Smooth muscle cell (in vitro differentiated cells): ENCODE measurements at regions not wholly inside any gene's neighbourhood (a gene's known extent, or its start where the extent isn't known, plus 50 kb on each side); places are given as distances from the start of the nearest gene placed in this dataset.

ENCODE experiments used
- DNase-seq: peaks from one replicate; lab custom pipeline; 2025; ENCODE audit not compliant: unreplicated experiment; lab: John Stamatoyannopoulos, UW
- H2AFZ ChIP-seq: fragments of 200-600 bp; sonication (generic); 2 replicates; pipeline ENCODE4 v1.6.0; 2016; ENCODE audit warnings: antibody characterized with exemption, low read depth, mild to moderate bottlenecking
- H3F3A ChIP-seq: fragments of 200-600 bp; sonication (generic); 2 replicates; pipeline ENCODE4 v1.6.0; 2017; ENCODE audit warnings: antibody characterized with exemption, low read depth
- H3K27ac ChIP-seq: fragments of 200-600 bp; sonication (generic); 2 replicates; pipeline ENCODE4 v1.5.1; 2016; ENCODE audit warnings: low read depth, mild to moderate bottlenecking
- H3K27me3 ChIP-seq: fragments of 200-600 bp; sonication (generic); 2 replicates; pipeline ENCODE4 v1.6.1; 2016; ENCODE audit warnings: low read depth, mild to moderate bottlenecking
- H3K36me3 ChIP-seq: fragments of 200-600 bp; sonication (generic); 2 replicates; pipeline ENCODE4 v1.5.1; 2016; ENCODE audit warnings: low read depth
- H3K4me1 ChIP-seq: fragments of 200-600 bp; sonication (generic); 2 replicates; pipeline ENCODE4 v1.5.1; 2016; ENCODE audit warnings: low read depth
- H3K4me2 ChIP-seq: fragments of 200-600 bp; sonication (generic); 2 replicates; pipeline ENCODE4 v1.6.0; 2016; ENCODE audit warnings: mild to moderate bottlenecking
- H3K4me3 ChIP-seq: fragments of 200-600 bp; sonication (generic); 2 replicates; pipeline ENCODE4 v1.5.1; 2016; ENCODE audit warnings: mild to moderate bottlenecking
- H3K79me2 ChIP-seq: fragments of 200-600 bp; sonication (generic); 2 replicates; pipeline ENCODE4 v1.6.0; 2016; ENCODE audit warnings: low read depth, mild to moderate bottlenecking
- H3K9ac ChIP-seq: fragments of 200-600 bp; sonication (generic); 2 replicates; pipeline ENCODE4 v1.6.0; 2016; ENCODE audit warnings: low read depth
- H3K9me3 ChIP-seq: fragments of 200-600 bp; sonication (generic); replicated peaks from 2 replicates; pipeline ENCODE4 v1.5.1; 2016; ENCODE audit warnings: low read depth
- H4K20me1 ChIP-seq: fragments of 200-600 bp; sonication (generic); 2 replicates; pipeline ENCODE4 v1.6.0; 2016; ENCODE audit warnings: low read depth
- WGBS: methylation state at CpG from one replicate; pipeline ENCODE4 v1.1.7; 2016; ENCODE audit warnings: low lambda C conversion rate; 5-methylcytosine and 5-hydroxymethylcytosine counted together
- TF ChIP-seq, protein P1 (sequence below): fragments of 200-600 bp; sonication (generic); IDR thresholded peaks from 2 replicates; pipeline ENCODE4 v1.5.1; 2017; ENCODE audit warnings: borderline replicate concordance, mild to moderate bottlenecking, antibody characterized with exemption; ENCODE audit not compliant: insufficient read depth, poor library complexity, severe bottlenecking

DNA sequence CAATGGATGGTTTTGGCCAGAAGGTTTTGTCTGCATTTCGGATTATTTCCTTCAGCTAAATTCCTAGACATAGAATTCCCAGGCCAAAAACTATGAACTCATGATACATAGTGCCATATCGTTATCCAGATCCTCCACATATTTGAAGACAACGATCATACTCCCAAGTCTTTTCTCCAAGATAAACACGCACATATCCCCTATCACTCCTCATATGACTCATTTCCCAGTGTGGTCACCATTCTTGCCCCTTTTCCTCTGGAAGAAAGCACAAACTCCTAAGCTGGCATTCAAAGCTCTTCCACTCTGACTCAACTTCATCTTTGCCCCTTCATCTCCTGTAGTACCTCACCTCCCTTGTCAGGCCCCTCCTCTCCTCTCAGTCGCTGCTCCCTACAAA lies 277.6 kb downstream of the PLPP3 start:
- Histone ChIP-seq H2AFZ (no peak overlapping the region), H3K9ac (no peak overlapping the region), H3F3A (peaks cover 5% of the 10 kb centered on the region), H3K4me3 (no peak overlapping the region), H4K20me1 (no peaks in the 10 kb centered on the region), H3K79me2 (no peaks in the 10 kb centered on the region), H3K27ac (peak overlapping the region; percentile 37), H3K9me3 (no peaks in the 10 kb centered on the region), H3K4me1 (no peaks in the 10 kb centered on the region), H3K4me2 (peak overlapping the region; percentile 30), H3K36me3 (no peaks in the 10 kb centered on the region), H3K27me3 (no peaks in the 10 kb centered on the region)
- TF ChIP-seq, protein P1, sequence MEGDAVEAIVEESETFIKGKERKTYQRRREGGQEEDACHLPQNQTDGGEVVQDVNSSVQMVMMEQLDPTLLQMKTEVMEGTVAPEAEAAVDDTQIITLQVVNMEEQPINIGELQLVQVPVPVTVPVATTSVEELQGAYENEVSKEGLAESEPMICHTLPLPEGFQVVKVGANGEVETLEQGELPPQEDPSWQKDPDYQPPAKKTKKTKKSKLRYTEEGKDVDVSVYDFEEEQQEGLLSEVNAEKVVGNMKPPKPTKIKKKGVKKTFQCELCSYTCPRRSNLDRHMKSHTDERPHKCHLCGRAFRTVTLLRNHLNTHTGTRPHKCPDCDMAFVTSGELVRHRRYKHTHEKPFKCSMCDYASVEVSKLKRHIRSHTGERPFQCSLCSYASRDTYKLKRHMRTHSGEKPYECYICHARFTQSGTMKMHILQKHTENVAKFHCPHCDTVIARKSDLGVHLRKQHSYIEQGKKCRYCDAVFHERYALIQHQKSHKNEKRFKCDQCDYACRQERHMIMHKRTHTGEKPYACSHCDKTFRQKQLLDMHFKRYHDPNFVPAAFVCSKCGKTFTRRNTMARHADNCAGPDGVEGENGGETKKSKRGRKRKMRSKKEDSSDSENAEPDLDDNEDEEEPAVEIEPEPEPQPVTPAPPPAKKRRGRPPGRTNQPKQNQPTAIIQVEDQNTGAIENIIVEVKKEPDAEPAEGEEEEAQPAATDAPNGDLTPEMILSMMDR, result no peak
- WGBS, result 33% methylated on average over 5 of the region's 5 CpGs
- DNase-seq, result no peak

DNA sequence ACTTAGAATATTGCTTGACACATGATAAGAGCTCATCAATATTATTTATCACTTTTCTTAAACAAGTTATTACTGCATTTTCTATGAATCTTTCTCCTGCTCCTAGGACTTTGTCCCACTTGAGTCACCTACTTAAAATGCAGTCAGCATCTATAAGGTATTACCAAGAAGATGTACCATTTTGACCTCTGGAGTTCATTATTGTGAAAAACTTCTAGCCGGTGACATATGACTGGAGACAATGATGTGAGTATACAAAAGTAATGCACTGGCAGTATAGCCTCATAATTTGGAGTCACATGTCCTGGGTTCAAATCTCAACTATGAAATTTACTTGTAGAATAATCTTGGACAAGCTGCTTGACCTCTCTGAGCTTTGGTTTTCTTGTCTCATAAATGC lies 278.5 kb downstream of the PLPP3 start:
- Histone ChIP-seq H3K9me3 (no peaks in the 10 kb centered on the region), H3K27ac (no peak overlapping the region), H3K36me3 (no peaks in the 10 kb centered on the region), H3F3A (peaks cover 5% of the 10 kb centered on the region), H2AFZ (no peak overlapping the region), H3K79me2 (no peaks in the 10 kb centered on the region), H3K9ac (no peak overlapping the region), H3K4me3 (no peak overlapping the region), H3K4me2 (no peak overlapping the region), H3K27me3 (no peaks in the 10 kb centered on the region), H3K4me1 (no peaks in the 10 kb centered on the region), H4K20me1 (no peaks in the 10 kb centered on the region)
- TF ChIP-seq, protein P1, result no peak
- 94% methylated on average over 1 of the region's 1 CpG for WGBS
- DNase-seq, result no peak

- Histone ChIP-seq H3K79me2 (no peaks in the 10 kb centered on the region), H3K4me2 (no peak overlapping the region), H4K20me1 (no peaks in the 10 kb centered on the region), H3K4me3 (no peak overlapping the region), H3K9me3 (no peaks in the 10 kb centered on the region), H3K4me1 (no peaks in the 10 kb centered on the region), H3K9ac (no peak overlapping the region), H3K27ac (no peak overlapping the region), H3F3A (no peaks in the 10 kb centered on the region), H2AFZ (no peak overlapping the region), H3K27me3 (no peaks in the 10 kb centered on the region), H3K36me3 (no peaks in the 10 kb centered on the region)
- TF ChIP-seq, protein P1, result no peak
- no peak for DNase-seq
- 94% methylated on average over 2 of the region's 2 CpGs for WGBS
Measured at GRCh38 chr1:56298866-56299265, 280.5 kb downstream of the PLPP3 start.

DNA sequence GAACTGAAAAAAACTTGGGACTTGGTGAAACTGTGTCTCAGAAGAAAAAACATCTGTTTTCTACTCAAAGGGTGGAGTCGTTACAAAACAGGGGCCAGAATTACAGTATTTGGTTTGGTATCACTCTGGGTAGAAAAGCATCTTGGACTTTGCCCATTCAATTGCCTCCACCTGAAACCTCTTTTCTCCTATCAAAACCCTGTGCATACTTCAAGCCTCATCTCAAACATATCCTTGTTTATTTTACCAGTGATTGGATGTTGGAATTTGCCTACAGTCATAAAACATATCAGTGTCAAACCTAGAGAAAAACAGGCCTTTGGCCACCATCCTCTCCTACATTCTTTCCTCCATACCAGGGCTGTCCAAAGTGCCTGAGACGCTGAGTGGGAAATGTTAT lies 281.5 kb downstream of the PLPP3 start:
- Histone ChIP-seq H3K4me2 (no peak overlapping the region), H3K4me1 (no peaks in the 10 kb centered on the region), H3K27me3 (no peaks in the 10 kb centered on the region), H2AFZ (no peak overlapping the region), H3F3A (no peaks in the 10 kb centered on the region), H3K27ac (no peak overlapping the region), H3K9me3 (no peaks in the 10 kb centered on the region), H4K20me1 (no peaks in the 10 kb centered on the region), H3K9ac (no peak overlapping the region), H3K36me3 (no peaks in the 10 kb centered on the region), H3K4me3 (no peak overlapping the region), H3K79me2 (no peaks in the 10 kb centered on the region)
- TF ChIP-seq, protein P1, result no peak
- no peak for DNase-seq
- WGBS, result 84% methylated on average over 2 of the region's 2 CpGs
